GM12878 (cell line): ENCODE measurements at regions not wholly inside any gene's neighbourhood (a gene's known extent, or its start where the extent isn't known, plus 50 kb on each side); places are given as distances from the start of the nearest gene placed in this dataset.

Experiments used
- ATAC-seq: fragments of 200-7000 bp; cut with Tn5 transposase; 3 replicates; pipeline ENCODE4 v1.9.1; 2020; ENCODE audit warnings: mild to moderate bottlenecking, moderate library complexity
- BruUV-seq: library from RNA; stranded (reverse); fragments of 400-500 nt; replicated peaks from 2 replicates; lab custom pipeline; 2021; lab: Mats Ljungman, UMichigan
- CTCF ChIA-PET: fragments of 300-600 bp; sonication (Branson Sonifier 250); formaldehyde crosslinking; extraction: SDS; loops from one replicate; lab custom pipeline; 2021; ENCODE audit warnings: inconsistent platforms; lab: Yijun Ruan, JAX
- POLR2A ChIA-PET: fragments of 350-600 bp; formaldehyde crosslinking; extraction: SDS; loops from one replicate; lab custom pipeline; 2021; ENCODE audit warnings: inconsistent platforms; lab: Charles Lee
- RAD21 ChIA-PET: fragments of 300-600 bp; sonication (Branson Sonifier 250); formaldehyde crosslinking; loops from one replicate; lab custom pipeline; 2023; ENCODE audit warnings: antibody characterized with exemption; ENCODE audit not compliant: unreplicated experiment; lab: Charles Lee
- SMC1A ChIA-PET: fragments of 300-600 bp; sonication (Branson Sonifier 250); formaldehyde crosslinking; loops from one replicate; lab custom pipeline; 2023; ENCODE audit not compliant: unreplicated experiment, uncharacterized antibody; lab: Charles Lee
- DNase-seq: peaks from one replicate; pipeline ENCODE4 v3.0.0-alpha.2; 2011; ENCODE audit warnings: low read depth, low spot score
- FAIRE-seq: peaks from 3 replicates; lab custom pipeline; 2011; peaks lifted over from hg19 to GRCh38; lab: Jason Lieb, UNC
- H2AFZ ChIP-seq: 2 replicates; pipeline ENCODE4 v1.6.0; 2011; ENCODE audit warnings: low read depth, low read length, control low read depth; ENCODE audit not compliant: control insufficient read depth
- H3K27ac ChIP-seq: 2 replicates; pipeline ENCODE4 v1.5.1; 2011; ENCODE audit warnings: control low read depth; ENCODE audit not compliant: control insufficient read depth, insufficient read depth
- H3K27me3 ChIP-seq, 2 experiments: replicated peaks in 1 of 2; 2 replicates each; pipeline versions ENCODE4 v1.6.0 to v1.6.1; 2011; ENCODE audit warnings: low read length in 1 of 2; ENCODE audit not compliant: control insufficient read depth in 2 of 2, insufficient read depth in 2 of 2
- H3K36me3 ChIP-seq, 2 experiments: 2 replicates each; pipeline ENCODE4 v1.5.1; 2011; ENCODE audit warnings: low read length in 1 of 2; ENCODE audit not compliant: control insufficient read depth in 2 of 2, insufficient read depth in 2 of 2
- H3K4me1 ChIP-seq: 2 replicates; pipeline ENCODE4 v1.6.1; 2011; ENCODE audit warnings: mild to moderate bottlenecking, low read length, moderate library complexity, mixed read lengths; ENCODE audit not compliant: control insufficient read depth, insufficient read depth
- H3K4me2 ChIP-seq: 2 replicates; pipeline ENCODE4 v1.6.0; 2011; ENCODE audit warnings: control low read depth; ENCODE audit not compliant: control insufficient read depth, insufficient read depth
- H3K4me3 ChIP-seq: fragments of 200-600 bp; sonication (generic); 2 replicates; pipeline ENCODE4 v1.5.1; 2016
- H3K79me2 ChIP-seq: 2 replicates; pipeline ENCODE4 v1.6.0; 2011; ENCODE audit warnings: low read length; ENCODE audit not compliant: control insufficient read depth, insufficient read depth
- H3K9ac ChIP-seq: 2 replicates; pipeline ENCODE4 v1.8.0; 2011; ENCODE audit warnings: low read length, control low read depth, mixed read lengths; ENCODE audit not compliant: control insufficient read depth, insufficient read depth
- H3K9me3 ChIP-seq: replicated peaks from 3 replicates; pipeline ENCODE4 v1.5.1; 2011; ENCODE audit warnings: mild to moderate bottlenecking, low read length; ENCODE audit not compliant: control insufficient read depth, insufficient read depth
- H4K20me1 ChIP-seq: 2 replicates; pipeline ENCODE4 v1.6.0; 2011; ENCODE audit not compliant: control insufficient read depth, insufficient read depth
- ATF2 ChIP-seq: IDR thresholded peaks from 2 replicates; pipeline ENCODE4 v1.6.1; 2012; ENCODE audit warnings: low read length, inconsistent platforms
- BMI1 ChIP-seq: fragments of 450-650 bp; IDR thresholded peaks from 2 replicates; pipeline ENCODE4 v1.6.1; 2016; ENCODE audit warnings: mild to moderate bottlenecking, moderate library complexity, borderline replicate concordance
- CBX3 ChIP-seq: fragments of 200-600 bp; sonication (generic); IDR thresholded peaks from 2 replicates; pipeline ENCODE4 v1.6.1; 2016; ENCODE audit warnings: low read depth, borderline replicate concordance
- CHD4 ChIP-seq: fragments of 200-600 bp; sonication (generic); IDR thresholded peaks from 2 replicates; pipeline ENCODE4 v1.6.1; 2016; ENCODE audit warnings: mild to moderate bottlenecking
- E2F4 ChIP-seq: IDR thresholded peaks from 2 replicates; pipeline ENCODE4 v1.6.1; 2012; ENCODE audit warnings: low read depth, low read length, improper control_type of control experiment
- GABPA ChIP-seq: IDR thresholded peaks from 2 replicates; pipeline ENCODE4 v1.6.1; 2014; ENCODE audit warnings: antibody characterized with exemption, low read depth, mild to moderate bottlenecking, inconsistent platforms
- GATAD2B ChIP-seq: fragments of 450-650 bp; conservative IDR thresholded peaks from 2 replicates; pipeline ENCODE4 v1.6.1; 2017; ENCODE audit warnings: low read depth, mild to moderate bottlenecking, moderate library complexity
- MAX ChIP-seq: IDR thresholded peaks from 2 replicates; pipeline ENCODE4 v1.6.1; 2012; ENCODE audit warnings: low read depth, low read length, improper control_type of control experiment
- MYC ChIP-seq: IDR thresholded peaks from 2 replicates; pipeline ENCODE4 v1.6.1; 2011; ENCODE audit warnings: mild to moderate bottlenecking, low read length, moderate library complexity, inconsistent platforms; ENCODE audit not compliant: insufficient read depth, insufficient replicate concordance, insufficient read length, severe bottlenecking
- NFXL1 ChIP-seq: fragments of 450-650 bp; IDR thresholded peaks from 2 replicates; pipeline ENCODE4 v1.6.1; 2017; ENCODE audit warnings: antibody characterized with exemption, mild to moderate bottlenecking, borderline replicate concordance
- POLR2AphosphoS2 ChIP-seq: IDR thresholded peaks from 2 replicates; pipeline ENCODE4 v1.6.1; 2011; ENCODE audit warnings: low read depth, mild to moderate bottlenecking, low read length, improper control_type of control experiment, moderate library complexity
- SRF ChIP-seq, 2 experiments: IDR thresholded peaks; 2 replicates each; pipeline ENCODE4 v1.6.1; 2011; ENCODE audit warnings: low read depth in 2 of 2, low read length in 2 of 2, mild to moderate bottlenecking in 1 of 2, moderate library complexity in 1 of 2
- TCF12 ChIP-seq: IDR thresholded peaks from 2 replicates; pipeline ENCODE4 v1.6.1; 2011; ENCODE audit warnings: low read depth, mild to moderate bottlenecking, low read length
- ZBTB33 ChIP-seq: fragments of 450-650 bp; IDR thresholded peaks from 2 replicates; pipeline ENCODE4 v1.6.1; 2017; ENCODE audit warnings: mild to moderate bottlenecking
- ZBTB40 ChIP-seq: fragments of 450-650 bp; IDR thresholded peaks from 2 replicates; pipeline ENCODE4 v1.6.1; 2016; ENCODE audit warnings: mild to moderate bottlenecking, moderate library complexity, borderline replicate concordance
- ZNF217 ChIP-seq: fragments of 450-650 bp; IDR thresholded peaks from 2 replicates; pipeline ENCODE4 v1.6.1; 2017; ENCODE audit warnings: antibody characterized with exemption, mild to moderate bottlenecking
- WGBS: methylation state at CpG from one replicate; pipeline ENCODE4 v1.1.6; 2016; ENCODE audit warnings: low lambda C conversion rate; ENCODE audit not compliant: insufficient replicate concordance, insufficient coverage; ENCODE audit errors: missing lambda C conversion rate; 5-methylcytosine and 5-hydroxymethylcytosine counted together
- in situ Hi-C: fragments of 300-500 bp; cut with MboI; formaldehyde crosslinking; loops from 9 replicates; pipeline ENCODE4 v1.14.3; 2018; ENCODE audit warnings: mixed read lengths
- intact Hi-C: fragments of 100-400 bp; cut with micrococcal nuclease; formaldehyde crosslinking; loops from one replicate; pipeline ENCODE4 v1.14.2; 2022; ENCODE audit not compliant: unreplicated experiment

GRCh38 chr1:38303843-38304242 lies 257.2 kb upstream of the POU3F1 start:
- ChIA-PET SMC1A (no interaction called here), RAD21 (no interaction called here), POLR2A (interaction anchor here (0.6 kb wide), 1 partner anchor 13 kb away, joined by 3 read pairs; no protein-coding TSS in a partner anchor), CTCF (no interaction called here)
- H3K4me2 ChIP-seq, result no peak overlapping the region
- no peaks in the 10 kb centered on the region for H3K79me2 ChIP-seq
- intact Hi-C loops (no loop called here), in situ Hi-C loops (no loop called here)
- H3K4me3 ChIP-seq, result no peak overlapping the region
- FAIRE-seq, result no peak
- no TSS peak for BruUV-seq
- H3K27ac ChIP-seq, result no peak overlapping the region
- H2AFZ ChIP-seq, result no peak overlapping the region
- no peaks in the 10 kb centered on the region for H3K9me3 ChIP-seq
- no peak for TF ChIP-seq NFXL1
- no peak for TF ChIP-seq ZBTB40
- TF ChIP-seq MAX, result no peak
- no peak for TF ChIP-seq TCF12
- no peak for TF ChIP-seq POLR2AphosphoS2
- TF ChIP-seq SRF (IDR thresholded peaks at IDR 0.05; ENCODE audit: low read depth in 2 of 2, low read length in 2 of 2), result no peak
- TF ChIP-seq CBX3, result no peak
- TF ChIP-seq ZNF217, result no peak
- no peak for TF ChIP-seq ATF2
- no peak for TF ChIP-seq E2F4
- TF ChIP-seq GATAD2B, result no peak
- no peak for TF ChIP-seq BMI1
- no peak for TF ChIP-seq MYC
- TF ChIP-seq GABPA, result no peak
- no peak for TF ChIP-seq CHD4
- TF ChIP-seq ZBTB33, result no peak
- DNase-seq, result no peak
- ATAC-seq, result no peak
- no peaks in the 10 kb centered on the region for H4K20me1 ChIP-seq
- WGBS, result 29% methylated on average over 1 of the region's 1 CpG
- no peak overlapping the region for H3K9ac ChIP-seq
- peaks cover 0 to 3% of the 10 kb centered on the region in 2 experiments; a peak in 1 of 4 replicates for H3K27me3 ChIP-seq
- no peaks in the 10 kb centered on the region for H3K4me1 ChIP-seq
- no peaks in the 10 kb centered on the region for H3K36me3 ChIP-seq
